ENCODE measurements at regions not wholly inside any gene's neighbourhood (a gene's known extent, or its start where the extent isn't known, plus 50 kb on each side); places are given as distances from the start of the nearest gene placed in this dataset.

GRCh38 chr9:103816146-103816545 is 278.0 kb upstream of the SMC2 start (continued):
- TF ChIP-seq SATB2 (CRISPR knock-in tag; IDR thresholded peaks at IDR 0.05), result no peak
- TF ChIP-seq ZNF124 (CRISPR knock-in tag; IDR thresholded peaks at IDR 0.05), result no peak
- TF ChIP-seq RERE (CRISPR knock-in tag; IDR thresholded peaks at IDR 0.05; ENCODE audit: low read depth), result no peak
- no peak for TF ChIP-seq SNAPC4 (CRISPR knock-in tag; IDR thresholded peaks at IDR 0.05)
